Stimulated activated CD4-positive, alpha-beta T cell treated with anti-CD3 and anti-CD28 coated beads, Interleukin-12 subunit alpha, Interleukin-12 subunit beta, amount 100 ng/mL, for 48 hours (primary cell): ENCODE measurements at regions not wholly inside any gene's neighbourhood (a gene's known extent, or its start where the extent isn't known, plus 50 kb on each side); places are given as distances from the start of the nearest gene placed in this dataset.
"Not testable (repeated sequence)": the region's sequence is repeated elsewhere in the genome, so short reads cannot be mapped to it uniquely, and the experiment has no call there.

Experiments used
- DNase-seq, 3 donors: peaks; one replicate each; pipeline ENCODE4 v3.0.0-alpha.2; 2020; ENCODE audit warnings: low read depth in 2 of 3, low spot score in 1 of 3

DNA sequence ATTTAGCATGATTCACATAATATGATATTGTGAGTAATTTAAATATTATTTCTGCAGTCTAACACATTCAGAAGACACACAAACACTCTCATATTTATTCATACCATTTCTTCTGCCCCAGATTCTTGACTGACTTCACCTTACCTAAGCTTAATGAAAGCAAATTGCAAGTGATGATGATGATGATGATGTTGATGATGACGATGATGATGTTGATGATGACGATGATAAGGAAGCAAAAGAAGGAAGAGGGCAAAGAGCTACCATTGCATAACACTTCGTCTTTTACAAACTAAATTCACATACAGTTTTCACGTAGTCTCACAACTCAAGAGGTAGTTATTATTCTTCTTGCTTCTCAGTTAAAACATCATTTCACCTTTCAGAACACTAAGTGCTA lies 404.7 kb downstream of the NAF1 start:
- no peak for DNase-seq

DNA sequence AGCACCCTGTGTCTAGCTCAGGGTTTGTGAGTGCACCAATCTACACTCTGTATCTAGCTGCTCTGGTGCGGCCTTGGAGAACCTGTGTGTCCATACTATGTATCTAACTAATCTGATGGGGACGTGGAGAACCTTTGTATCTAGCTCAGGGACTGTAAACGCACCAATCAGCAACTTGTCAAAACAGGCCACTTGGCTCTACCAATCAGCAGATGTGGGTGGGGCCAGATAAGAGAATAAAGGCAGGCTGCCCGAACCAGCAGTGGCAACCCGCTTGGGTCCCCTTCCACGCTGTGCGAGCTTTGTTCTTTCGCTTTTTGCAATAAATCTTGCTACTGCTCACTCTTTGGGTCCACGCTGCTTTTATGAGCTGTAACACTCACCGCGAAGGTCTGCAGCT lies 426.5 kb downstream of the NAF1 start:
- not testable (repeated sequence) for DNase-seq

DNA sequence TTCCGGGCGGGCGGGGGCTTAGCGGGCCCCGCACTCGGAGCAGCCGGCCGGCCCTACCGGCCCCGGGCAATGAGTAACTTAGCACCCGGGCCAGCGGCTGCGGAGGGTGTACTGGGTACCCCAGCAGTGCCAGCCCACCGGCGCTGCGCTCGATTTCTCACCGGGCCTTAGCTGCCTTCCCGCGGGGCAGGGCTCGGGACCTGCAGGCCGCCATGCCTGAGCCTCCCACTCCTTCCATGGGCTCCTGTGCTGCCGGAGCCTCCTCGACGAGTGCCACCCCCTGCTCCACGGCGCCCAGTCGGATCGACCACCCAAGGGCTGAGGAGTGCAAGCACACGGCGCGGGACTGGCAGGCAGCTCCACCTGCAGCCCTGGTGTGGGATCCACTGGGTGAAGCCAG lies 427.1 kb downstream of the NAF1 start:
- not testable (repeated sequence) for DNase-seq

DNA sequence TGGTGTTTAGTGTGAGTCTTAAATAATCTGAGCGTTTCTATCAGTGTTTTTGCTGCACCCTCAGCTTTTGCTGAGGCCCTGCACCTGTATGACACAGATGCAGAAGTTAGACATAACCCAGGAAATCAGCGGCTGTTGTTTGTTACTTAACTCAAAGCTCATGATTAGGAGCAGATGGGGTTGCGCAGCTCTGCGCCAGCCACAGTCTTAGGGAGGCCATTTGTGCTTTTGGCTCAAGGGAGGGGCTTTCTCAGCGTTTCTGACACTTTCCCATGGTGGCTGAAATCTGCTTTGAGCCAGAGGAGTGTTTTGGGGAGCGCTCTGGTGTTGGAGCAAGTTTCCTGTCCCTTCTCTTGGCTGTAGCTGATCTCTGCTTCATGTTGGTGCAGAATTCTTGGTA lies 433.8 kb downstream of the NAF1 start:
- no peak for DNase-seq

DNA sequence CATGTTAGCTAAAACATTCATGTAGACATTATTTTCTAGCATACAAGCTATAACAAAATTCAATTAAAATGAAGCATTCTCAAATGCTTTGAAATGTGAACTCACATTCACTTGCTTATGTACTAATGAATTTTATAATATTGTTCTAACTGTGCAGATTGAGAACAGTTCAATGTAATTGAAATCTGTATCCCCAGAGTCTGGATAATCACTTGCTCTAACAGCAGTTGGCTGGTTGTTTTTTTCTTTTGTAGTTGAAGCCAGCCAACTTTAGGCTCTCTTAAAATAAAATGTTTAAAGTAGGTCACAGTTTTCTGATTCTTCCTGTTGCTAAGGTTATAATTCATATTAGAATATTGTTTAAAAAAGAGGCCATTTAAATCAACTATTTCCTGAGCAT lies 438.9 kb downstream of the NAF1 start:
- no peak for DNase-seq

DNA sequence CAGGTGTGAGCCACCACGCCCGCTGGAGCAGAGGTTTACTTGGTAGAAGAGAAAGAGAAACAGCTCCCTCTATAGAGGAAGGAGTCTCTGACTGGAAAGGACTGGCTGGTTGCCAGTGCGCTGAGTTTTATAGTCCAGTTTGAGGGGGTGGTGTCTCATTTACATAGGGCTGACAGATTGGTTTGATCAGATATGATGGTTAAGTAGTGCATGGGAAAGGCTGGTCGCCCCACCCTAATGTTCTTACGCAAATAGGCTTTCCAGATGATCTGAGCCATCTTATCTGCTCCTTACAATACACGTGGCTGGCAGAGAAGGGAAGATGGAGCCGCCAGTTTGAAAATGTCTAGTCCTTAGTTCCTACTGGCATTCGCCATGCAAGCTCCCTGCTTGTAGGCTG lies 439.5 kb downstream of the NAF1 start:
- no peak for DNase-seq

DNA sequence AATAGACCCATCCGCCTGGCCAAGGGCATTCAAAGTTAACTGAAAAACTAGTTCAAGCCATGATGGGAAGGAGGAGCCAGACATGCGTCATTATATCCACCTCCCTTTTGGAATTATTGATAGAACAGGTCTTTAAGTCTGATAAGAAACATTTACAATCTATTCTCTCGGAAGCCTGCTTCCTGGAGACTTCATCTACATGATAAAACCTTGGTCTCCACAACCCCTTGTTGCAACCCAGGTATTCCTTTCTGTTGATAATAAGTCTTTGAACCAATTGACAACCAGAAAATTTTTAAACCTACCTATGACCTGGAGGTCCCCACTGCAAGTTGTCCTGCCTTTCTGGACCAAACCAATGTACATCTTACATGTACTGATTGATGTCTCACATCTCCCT lies 451.3 kb downstream of the NAF1 start:
- no peak for DNase-seq

DNA sequence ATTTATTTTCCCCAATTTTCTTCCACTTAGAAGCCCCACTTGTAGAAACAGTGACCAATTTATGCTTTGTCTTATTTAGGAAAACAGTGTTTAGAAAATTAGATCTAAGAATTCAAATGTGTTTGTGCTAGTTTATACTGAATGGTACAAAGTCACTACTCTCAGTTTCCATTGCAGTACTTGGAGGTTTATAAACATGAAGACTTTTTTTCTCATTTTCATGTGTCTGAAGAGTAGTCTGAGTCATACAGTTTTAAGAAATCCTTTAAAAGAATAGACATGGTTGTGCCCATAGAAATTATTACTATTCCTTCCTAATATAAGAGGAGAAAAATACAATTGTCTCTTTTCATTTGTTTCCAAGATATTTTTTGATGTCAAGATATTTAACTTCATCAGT lies 458.7 kb downstream of the NAF1 start:
- no peak for DNase-seq

DNA sequence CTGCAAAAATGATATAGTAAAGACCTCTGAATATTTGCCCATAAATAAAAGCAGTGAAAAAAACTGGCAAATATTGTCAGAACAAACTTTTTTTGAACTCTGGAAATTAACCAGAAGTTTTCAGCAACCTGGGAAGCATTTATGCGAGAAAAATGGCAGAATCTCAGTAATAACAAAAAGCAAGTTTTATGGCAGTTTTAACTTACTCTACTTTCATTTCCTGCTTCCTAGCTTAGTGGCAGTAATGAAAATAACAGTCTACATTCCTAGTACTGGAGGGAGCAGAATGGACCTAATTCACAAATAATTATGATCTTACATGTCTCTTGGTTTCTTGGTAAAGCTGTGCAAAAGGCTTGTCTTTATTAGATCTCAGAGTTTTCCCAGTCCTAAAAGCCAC lies 460.1 kb downstream of the NAF1 start:
- DNase-seq, result no peak

DNA sequence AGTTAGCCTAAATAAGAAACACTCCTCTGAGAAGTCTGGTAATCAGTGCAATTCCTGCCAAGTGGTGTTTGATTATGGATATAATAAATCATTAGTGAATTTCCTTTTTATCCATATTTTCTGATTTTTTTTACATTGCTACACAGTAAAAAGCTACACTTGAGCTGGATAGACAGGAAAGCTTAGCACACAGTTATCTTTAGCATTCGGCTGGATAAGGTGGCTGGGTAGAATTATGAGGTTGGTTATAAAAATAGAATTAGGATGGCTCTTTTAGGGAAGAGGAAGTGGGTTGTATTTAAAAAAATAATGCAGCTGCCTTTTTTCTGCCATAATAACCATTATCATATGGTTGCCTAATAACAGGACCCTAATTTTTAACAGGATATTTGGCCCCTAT lies 460.6 kb downstream of the NAF1 start:
- DNase-seq, result no peak

DNA sequence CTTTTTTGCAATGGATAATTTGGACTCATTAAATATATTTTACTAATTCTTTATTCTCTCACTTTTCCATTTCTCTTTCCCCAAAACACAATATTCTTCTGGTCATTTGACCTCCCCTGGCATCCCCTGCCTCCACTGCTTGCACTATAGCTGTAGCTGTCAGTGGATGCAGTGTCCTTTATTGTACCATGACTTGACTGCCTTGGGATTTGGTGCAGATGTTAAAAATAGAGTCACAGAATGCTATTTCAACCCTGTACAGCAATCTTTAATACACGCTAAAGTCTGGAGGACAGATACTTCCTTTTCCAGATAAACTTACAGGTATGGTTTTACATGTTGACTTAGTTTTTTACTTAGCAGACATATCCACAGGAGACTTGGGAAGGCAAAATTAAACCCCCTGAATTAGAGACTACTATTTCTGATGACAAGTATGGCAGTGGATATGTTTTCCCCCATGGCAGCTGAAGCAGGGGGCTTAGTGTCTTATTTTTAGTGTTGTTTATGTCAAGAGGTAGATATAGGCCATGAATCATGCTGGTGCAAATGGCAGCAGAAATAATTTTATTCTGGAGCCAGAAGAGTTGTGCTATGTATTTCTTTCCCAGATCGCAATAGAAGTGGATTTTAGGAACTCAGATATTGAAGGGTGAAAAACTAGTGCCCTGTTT lies 461.4 kb downstream of the NAF1 start:
- DNase-seq, result no peak

DNA sequence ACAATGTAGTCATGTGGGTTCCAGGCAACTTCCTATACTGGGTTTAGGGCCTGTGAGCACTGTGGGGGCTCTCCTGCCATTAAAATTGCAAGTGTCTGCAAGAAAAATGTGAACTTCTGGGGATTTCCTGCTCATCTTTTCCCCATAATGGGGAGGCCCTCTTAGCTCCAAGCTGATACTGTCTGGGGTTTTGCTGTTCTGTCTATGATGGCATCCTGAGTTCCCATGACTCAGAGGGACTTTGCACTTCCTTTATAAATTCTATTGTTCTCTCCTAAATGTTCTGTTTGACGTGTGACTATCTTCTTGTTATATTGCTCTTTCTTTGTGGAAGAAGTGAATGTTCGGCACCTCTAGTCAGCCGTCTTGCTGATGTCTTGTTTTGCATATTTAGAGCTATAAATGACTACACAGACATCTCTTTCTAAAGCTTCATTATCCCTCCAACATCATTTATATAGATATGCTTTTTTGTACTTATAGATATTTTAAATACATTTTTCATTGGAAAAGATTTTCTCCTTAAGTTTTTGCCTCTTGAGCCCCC lies 465.8 kb downstream of the NAF1 start:
- DNase-seq, result no peak

DNA sequence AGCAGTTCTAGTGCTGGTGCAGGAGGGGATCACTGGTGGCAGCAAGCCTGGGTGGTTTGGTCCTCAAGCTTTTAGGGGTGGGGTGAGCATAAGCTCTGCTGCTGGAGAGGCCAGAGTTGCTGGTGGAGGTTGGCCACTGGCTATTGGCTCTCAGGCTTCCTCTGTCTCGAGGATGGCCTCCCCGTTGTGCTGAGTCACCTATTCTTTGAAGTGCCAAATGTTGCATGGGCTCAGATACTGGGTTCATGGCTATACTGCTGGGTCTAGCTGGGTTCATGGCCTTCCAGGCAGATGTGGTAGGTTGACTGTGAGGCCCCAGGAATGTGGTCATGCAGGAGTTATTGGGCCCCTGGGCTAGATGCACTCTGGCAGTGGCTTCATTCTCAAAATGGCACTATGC lies 466.3 kb downstream of the NAF1 start:
- DNase-seq, result no peak

DNA sequence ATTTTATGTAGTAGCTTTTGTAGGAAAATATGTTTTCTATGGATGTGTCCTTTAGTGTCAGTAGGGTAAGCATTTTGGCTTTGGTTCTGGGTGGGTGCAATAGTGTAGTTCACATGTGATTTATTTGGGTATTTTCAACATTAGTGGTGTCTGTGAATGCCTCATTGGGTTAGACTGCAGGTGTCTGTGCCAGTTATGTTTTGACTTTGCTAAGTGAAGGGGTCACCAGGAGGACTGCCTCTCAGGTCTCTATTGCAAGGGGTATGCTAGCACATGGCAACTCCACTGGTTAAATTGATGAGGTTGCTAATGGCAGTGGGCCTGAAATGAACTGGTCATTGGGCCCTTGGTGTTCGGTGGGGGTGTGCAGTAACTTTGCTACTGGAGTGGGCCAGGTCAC lies 467.1 kb downstream of the NAF1 start:
- no peak for DNase-seq

DNA sequence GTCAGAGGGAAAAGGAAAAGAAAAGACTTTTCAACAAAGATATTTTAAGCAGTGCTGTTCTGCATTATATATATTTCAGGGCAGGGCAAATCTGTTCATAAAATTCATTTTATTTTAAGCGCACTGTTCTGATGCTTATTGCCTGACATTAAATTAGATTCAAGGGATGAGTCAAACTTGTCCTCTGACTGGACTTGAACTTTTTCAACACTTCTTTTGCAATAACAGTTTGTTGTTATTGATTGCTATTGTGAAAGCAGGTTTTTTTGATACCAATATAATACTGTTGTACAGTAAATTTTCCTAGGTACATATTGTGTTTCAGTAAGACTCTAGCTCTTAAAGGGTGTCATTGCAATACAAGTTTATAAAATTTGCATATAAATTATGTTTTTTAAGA lies 481.3 kb downstream of the NAF1 start:
- no peak for DNase-seq

DNA sequence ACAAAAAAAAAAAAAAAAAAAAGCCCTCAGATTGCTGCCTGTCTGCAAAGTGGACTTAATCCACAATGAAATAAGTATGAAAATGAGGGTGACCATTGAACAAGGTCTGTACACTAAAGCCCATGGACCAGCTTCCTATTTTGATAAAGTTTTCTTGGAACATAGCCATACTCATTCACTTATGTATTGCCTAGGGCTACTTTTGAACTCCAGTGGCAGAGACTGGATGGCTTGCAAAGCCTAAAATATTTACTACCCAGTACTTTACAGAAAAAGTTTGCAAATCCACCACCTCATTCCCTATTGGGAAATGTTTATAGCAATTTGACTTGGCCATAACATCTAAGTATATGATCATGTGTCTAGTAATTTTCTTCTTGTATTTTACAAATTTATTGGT lies 481.7 kb downstream of the NAF1 start:
- no peak for DNase-seq

DNA sequence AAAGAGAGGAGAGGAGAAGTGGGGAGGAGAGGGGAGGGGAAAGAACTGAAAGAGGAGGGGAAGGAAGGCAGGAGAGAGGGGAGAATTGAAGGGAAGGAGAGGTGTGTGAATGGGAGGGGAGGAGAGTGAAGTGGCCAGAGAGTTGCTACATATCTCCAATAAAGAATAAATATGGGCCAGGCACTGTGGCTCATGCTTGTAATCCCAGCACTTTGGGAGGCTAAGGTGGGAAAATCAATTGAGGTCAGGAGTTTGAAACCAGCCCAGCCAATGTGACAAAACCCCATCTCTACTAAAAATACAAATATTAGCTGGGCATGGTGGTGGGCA lies 482.4 kb downstream of the NAF1 start:
- DNase-seq, result no peak

DNA sequence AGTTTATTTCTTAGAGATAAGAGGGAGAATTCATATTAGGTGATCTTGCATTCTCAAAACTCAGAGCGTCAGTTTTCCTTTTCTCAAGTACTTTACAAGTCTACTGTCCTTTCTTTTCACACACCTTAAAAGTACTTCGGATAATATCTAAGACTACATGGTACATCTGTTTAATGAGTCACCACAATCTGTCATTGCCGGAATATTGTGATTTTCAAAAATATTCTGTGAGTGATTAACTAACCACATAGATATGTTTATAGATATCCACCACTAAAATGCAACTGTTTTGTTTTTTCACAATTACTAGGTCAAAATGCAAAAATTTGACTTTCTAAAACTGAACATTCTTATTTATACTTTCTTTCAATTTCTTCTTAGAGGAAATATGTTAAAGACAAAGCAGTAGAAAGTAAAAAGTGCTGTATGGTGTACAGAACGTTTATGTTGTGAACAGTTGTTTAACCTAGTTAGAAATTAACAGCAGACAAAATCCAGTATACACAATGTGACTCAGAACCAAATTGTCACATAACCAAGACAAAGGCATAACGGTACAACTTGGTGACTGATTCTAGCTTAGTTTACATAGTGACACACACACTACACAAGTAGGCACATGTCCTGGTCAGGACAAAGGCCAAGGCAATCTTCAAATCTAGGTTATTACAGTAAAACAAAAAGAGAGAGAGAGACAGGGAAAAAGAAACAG lies 482.9 kb downstream of the NAF1 start:
- DNase-seq, result no peak

DNA sequence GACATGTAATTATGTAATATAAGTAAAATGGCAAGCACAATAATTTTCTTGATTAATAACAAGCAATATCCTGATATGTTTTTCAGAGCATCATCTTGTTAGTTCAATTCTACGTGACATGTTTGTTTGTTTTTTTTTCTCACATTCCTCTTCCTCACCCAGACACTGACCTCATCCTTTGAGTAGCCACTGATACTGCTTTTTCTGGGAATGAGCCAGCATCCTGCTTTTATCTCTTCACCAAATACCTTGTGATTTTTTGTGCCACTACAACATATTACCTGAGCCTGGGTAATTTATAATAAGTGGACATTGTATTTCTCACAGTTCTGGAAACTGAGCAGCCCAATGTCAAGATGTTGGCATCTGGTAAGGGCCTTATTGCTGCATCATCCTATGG lies 484.0 kb downstream of the NAF1 start:
- DNase-seq, result no peak

DNA sequence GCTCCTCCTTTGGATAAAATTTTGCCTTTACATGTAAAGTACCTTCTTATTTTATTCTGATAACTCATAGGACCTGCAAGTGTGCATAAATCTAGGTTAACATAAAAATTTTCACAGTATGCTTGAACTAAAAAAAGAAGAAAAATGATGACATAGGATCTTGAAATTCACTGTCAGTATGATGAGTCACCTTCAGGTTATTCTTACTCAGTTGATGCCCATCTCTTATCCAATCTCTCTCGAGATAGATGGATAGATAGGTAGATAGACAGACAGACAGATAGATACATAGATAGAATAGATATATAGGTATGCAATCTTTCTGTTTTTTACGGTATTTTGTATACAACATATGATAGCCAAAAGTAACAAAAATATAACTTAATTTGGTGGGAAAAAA lies 485.5 kb downstream of the NAF1 start:
- DNase-seq, result no peak

DNA sequence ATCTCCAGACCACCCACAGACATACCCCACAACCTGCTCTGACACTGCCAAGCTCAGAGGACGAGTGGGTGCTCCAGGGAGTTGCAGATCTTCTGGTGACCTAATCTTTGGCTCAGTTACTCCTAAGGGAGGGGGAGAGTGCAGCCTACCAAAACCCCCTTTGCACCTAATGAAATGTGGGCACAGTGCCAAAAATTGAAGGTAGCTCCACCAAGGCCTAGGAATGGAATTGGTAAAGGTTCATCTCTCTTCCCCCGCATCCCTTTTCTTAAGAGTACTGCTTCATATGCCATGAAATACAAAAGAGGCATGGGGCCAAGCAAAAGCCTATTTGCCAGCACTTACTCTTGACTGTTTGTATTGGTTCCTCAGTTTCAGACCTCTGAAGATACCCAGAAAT lies 491.0 kb downstream of the NAF1 start:
- no peak for DNase-seq

DNA sequence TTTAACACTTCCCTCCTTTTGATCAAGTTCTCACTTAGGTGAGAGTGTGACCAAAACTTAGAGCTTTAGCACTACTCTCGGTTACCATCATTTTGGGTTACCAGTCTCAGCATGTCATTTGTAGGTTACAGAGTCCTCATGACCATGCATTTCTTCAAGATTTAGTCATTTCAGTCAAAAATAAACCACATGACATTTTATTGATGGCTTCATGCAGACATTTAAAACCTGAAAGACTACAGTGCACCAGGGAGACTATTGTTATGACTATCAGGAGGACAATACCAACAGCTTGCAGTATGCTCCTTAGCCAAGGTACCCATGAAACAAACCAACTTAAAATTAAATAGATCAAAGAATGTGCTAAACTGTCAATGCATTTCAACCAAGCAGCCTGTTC lies 498.1 kb upstream of the FSTL5 start:
- DNase-seq, result no peak

DNA sequence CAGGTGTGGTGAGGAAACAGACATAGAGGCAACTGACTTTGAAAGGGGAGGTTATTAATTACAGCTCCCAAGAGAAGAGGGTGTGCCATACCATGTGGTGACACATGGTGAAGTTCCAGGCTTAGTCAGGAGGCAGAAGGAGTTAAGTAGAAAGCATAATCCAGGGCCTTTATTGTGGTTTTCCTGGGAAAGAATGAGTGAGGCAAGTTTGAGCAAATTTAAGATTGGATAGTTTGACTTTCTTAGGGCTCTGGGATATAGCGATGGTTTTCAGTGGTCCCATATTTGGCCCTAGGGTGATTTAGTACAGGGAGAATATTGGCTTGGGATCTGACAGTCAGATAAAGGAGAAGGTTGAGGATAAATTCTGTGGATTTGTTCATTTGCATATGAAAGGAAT lies 495.9 kb upstream of the FSTL5 start:
- DNase-seq, result no peak
